ENCODE measurements at regions not wholly inside any gene's neighbourhood (a gene's known extent, or its start where the extent isn't known, plus 50 kb on each side); places are given as distances from the start of the nearest gene placed in this dataset.
A peak's percentile ranks its signal among the peaks of the same experiment; 100 is the strongest.
"Not testable (repeated sequence)": the region's sequence is repeated elsewhere in the genome, so short reads cannot be mapped to it uniquely, and the experiment has no call there.

GRCh38 chr16:29271721-29272675 is 134.5 kb downstream of the NPIPB11 start:
- not testable (repeated sequence) for DNase-seq

DNA sequence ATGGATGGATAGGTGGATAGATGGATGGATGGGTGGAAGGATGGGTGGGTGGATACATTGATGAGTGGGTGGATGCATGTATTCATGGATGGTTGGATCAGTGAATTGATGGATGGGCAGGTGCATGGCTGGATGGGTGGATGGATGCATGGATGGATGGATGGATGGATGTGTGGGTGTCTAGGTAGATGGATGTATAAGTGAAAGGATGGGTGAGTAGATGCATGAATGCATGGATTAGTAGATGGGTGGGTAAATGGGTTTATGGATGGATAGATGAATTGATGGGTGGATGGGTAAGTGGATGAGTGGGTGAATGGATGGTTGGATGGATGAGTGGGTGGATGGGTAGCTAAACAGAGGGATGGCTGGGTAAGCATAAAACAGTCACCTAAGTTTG is 135.6 kb downstream of the NPIPB11 start:
- DNase-seq: not testable (repeated sequence)

- DNase-seq: not testable (repeated sequence)
Observed at GRCh38 chr16:29270033-29270432, 136.5 kb downstream of the NPIPB11 start.

- not testable (repeated sequence) for DNase-seq
Observed at GRCh38 chr16:29269192-29269811, 137.2 kb downstream of the NPIPB11 start.

DNA sequence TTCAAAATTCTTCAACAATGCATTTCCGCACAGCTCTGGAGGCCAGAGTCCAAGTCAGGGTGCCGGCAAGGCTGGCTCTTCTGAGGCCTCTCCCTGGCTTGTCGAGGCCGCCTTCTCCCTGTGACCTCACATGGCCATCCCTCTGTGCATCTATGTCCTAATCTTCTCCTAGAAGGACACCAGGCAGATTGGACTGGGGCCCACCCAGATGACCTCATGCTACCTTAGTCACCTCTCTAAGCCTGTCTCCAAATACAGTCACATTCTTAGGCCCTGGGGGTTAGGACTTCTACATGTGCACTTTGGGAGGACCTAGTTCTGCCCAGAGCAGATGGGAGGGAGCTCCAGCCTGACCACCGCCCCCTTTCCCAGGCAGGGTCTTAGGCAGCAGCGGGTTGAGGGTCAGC is 137.7 kb downstream of the NPIPB11 start:
- not testable (repeated sequence) for DNase-seq

DNA sequence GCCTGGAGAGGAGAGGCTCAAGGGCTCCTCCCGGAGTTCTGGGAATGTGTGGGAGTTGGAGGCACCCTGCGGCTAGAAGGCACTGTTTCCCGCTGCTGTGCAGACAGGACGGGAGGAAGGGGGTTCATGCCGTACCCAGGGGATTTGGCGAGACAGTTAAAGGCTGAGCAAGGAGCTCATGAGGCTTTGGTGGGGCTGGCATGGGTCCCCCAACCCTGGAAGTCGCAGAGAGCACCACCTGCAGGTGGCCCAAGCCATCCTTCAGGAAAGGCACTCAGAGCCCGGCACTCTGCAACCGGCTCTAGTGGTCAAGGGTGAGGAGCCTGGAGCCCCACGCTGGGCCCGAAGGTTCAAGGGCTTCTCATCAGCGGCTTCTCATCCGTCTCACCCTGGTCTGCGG is 138.2 kb downstream of the NPIPB11 start:
- not testable (repeated sequence) for DNase-seq

- not testable (repeated sequence) for DNase-seq
Observed at GRCh38 chr16:29267891-29268290, 138.6 kb downstream of the NPIPB11 start.

DNA sequence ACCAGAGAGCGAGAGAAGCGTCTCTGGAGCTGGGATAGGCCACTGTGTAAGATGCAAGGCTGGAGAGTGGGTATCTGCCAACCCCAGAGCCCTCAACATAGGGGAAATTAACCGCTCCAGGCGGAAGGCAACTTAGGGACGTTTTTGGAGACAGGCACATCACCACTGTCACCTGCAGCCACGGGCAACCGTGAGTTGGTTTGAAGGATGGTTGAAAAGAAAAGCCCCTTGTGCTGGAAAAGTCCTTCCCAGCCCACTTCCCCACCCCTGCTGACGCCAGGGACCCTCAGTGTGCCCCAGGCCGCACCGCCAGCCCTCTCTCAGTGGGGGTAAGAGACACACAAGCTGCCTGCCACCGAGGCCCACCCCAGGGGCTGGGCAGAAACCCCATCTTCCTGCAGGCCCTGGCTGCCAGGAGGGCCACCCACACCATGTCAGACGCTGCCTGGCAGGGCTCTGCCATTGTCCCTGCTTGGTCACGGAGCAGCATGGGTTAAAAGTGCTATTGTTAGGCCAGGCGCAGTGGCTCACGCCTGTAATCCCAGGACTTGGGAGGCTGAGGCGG is 139.4 kb downstream of the NPIPB11 start:
- DNase-seq: not testable (repeated sequence)

DNA sequence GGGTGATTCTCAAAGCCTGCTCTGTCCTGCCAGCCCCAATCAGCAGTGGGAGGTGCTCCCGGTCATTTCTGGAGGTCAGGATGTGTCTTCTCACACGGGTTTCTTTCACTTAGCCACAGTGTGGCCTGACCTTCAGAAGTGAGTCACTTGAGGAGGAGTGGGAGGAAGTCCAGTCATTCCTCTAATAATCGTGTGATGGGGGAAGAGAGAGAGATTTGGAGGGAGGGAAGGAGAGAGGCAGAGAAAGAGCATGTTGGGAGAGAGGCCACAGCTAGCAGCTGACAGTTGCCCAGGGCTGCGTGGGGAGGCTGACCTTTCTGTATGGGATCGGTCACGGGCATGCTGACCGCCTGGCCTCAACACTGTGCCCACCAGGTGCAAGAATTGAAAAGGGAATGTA is 139.9 kb downstream of the NPIPB11 start:
- peak; percentile 18 for DNase-seq

DNA sequence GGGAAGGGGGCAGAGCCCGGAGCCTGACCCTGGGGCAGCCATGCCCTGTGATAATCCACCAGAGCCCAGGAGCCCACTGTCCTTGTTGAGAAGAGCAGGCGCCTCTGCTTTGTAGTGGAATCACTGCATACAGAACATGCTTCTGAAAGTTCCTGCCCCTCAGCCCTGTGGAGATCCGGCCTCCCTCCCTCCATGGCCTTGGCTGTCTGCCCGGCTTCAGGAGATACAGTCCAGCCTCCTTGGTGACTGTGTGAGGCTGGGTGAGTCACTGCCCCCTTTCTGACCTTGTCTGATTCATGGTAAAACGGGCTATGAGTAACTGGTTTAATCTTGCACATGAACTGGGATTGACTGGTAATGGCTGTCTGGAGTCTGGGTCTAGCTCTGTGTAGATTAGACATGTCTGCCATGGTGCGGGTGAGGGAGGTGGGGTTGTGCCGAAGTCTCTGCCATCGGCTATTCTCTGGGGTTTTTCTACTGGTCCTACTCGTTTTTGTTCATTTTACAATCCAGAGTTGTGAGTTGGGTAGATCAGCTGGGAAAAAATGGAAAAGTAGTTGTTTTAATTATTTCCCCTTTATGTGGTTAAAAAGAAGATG is 141.2 kb downstream of the NPIPB11 start:
- DNase-seq: peak; percentile 93

GRCh38 chr16:29264080-29264837 is 142.3 kb downstream of the NPIPB11 start:
- DNase-seq: not testable (repeated sequence)

DNA sequence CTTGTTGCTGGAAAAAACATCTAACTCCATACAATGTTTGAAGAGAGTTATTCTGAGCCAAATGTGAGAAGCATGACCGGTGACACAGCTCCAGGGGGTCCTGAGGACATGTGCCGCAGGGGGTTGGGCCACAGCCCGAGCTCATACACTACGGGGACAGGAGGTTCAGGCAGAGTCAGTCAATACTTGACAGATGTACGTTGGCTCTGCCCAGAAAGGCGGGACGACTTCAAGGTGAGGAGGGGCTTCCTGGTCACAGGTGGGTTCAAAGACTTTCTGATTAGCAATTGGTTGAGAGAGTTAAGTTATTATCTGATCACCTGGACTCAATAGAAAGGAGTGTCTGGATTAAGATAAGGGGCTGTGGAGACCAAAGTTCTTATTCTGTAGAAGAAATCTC is 143.8 kb downstream of the NPIPB11 start:
- not testable (repeated sequence) for DNase-seq

DNA sequence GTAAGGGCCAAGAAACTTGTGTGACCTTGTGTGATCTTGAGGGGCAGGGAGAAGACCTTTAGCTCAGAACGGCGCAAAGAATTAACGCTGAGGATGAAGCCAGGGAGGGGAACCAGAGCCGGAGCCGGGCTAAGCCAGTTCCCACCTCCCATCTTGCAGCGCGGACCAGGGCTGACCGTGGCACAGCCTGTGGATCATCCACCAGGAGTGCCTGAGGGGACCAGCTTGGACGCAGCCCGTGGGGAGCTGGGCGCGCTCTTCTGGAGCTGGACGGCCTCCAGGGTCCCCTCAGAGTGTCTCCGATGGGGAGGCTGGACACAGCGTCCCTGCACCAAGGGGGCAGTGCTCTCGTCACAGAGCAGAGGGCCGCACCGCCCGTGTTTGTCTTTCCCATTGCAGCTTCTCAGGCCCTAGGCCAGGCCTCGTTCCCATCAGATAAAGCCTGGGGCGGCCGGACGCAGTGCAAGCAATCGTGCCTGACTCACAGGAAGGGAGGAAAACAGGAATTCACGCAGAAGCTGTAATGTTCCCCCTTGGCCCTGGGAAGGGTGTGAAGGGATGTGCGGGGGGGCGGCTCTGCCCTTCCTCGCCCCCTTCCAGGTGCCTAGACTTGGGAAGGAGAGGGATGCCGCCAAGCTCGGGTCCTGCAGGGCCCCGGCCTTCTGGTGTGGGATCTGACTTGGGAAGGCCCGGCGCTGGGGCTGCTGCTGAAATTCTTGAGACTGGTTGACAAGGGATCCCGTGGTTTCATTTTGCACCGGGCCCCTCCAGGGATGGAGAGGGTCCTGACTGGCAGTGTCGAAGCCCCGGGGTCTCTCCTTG is 144.9 kb downstream of the NPIPB11 start:
- DNase-seq: not testable (repeated sequence)

- DNase-seq: not testable (repeated sequence)
Observed at GRCh38 chr16:29260683-29261426, 145.7 kb downstream of the NPIPB11 start.

GRCh38 chr16:29259635-29260457 is 146.7 kb downstream of the NPIPB11 start:
- not testable (repeated sequence) for DNase-seq

DNA sequence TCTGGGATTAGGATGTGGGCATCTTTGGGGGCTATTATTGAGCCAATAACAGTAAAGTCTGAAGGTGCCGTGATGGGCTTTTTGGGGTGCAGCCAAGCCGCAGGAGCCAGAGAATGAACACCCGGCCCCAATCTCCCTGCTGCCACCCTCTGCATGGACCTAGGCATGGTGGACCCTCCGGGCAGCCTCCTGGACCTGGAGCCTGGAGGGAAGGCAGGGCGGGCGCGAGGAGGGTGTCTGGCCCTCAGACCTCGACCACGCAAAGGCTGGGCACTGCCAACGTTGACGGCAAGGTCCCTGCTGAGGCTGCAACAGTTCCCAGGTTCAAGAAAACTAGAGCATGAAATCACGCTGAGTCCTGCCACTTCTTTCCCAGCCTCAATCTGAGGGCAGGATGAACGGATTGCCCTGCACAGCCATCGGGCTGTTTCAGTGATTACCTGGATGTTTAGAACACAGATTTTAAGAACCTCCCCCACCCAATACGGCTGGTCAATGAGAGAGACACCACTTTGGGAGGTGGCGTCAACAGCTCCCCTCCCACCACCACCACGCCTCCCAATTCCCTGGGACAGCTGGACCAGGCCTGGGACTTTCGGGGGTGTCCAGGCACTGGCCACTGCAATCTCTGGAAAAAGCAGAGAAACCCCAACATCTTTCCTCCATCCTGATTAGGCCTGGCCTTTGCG is 147.4 kb downstream of the NPIPB11 start:
- DNase-seq: not testable (repeated sequence)

- not testable (repeated sequence) for DNase-seq
Observed at GRCh38 chr16:29257419-29258336, 148.8 kb downstream of the NPIPB11 start.

DNA sequence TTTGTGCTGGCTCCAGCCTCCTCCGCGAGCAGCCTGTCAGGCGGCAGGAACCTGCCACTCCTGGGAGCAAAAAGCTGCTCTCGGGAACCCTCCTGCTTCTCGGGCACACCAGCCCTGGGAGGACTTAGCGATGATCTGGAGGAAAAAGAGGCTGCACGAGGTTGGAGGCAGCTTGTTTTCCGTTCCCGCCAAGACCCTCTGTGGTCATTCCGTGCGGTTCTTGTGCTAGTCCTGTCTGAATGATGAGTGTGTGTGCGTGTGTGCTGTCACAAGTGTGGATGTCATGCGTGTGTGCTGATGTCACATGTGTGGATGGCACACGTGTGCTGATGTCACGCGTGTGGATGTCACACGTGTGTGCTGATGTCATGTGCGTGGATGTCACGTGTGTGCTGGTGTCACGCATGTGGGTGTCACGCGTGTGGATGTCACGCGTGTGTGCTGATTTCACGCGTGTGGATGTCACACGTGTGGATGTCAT is 150.0 kb downstream of the NPIPB11 start:
- DNase-seq: no peak

Measured in MV-4-11 (cell line).